ENCODE measurements at regions not wholly inside any gene's neighbourhood (a gene's known extent, or its start where the extent isn't known, plus 50 kb on each side); places are given as distances from the start of the nearest gene placed in this dataset.

- H3K27me3 ChIP-seq (ENCODE audit: insufficient read depth, low read length) = no peaks in the 10 kb centered on the region
- H3K36me3 ChIP-seq (ENCODE audit: insufficient read depth, low read depth, low read length) = no peaks in the 10 kb centered on the region
- no peak overlapping the region for H3K27ac ChIP-seq (ENCODE audit: low read length)
- no peak overlapping the region for H3K9ac ChIP-seq (ENCODE audit: low read depth, low read length)
- no peaks in the 10 kb centered on the region for H3K9me3 ChIP-seq (ENCODE audit: insufficient read depth, low read depth, low read length)
- peaks cover 40% of the 10 kb centered on the region; the same call in 1 of the 2 replicates for H3K4me1 ChIP-seq (ENCODE audit: insufficient read depth, low read length)
- no peak overlapping the region; the same call in 1 of the 2 replicates for H3K4me3 ChIP-seq (ENCODE audit: low read length)
Observed at GRCh38 chr12:78530100-78530765, 334.3 kb upstream of the SYT1 start.

- no peaks in the 10 kb centered on the region for H3K36me3 ChIP-seq (ENCODE audit: insufficient read depth, low read depth, low read length)
Observed at GRCh38 chr12:78531831-78532458, 332.6 kb upstream of the SYT1 start.

GRCh38 chr12:78534311-78534710 is 330.3 kb upstream of the SYT1 start:
- no peaks in the 10 kb centered on the region for H3K9me3 ChIP-seq (ENCODE audit: insufficient read depth, low read depth, low read length)
- H3K36me3 ChIP-seq (ENCODE audit: insufficient read depth, low read depth, low read length) = no peaks in the 10 kb centered on the region
- peaks cover 40% of the 10 kb centered on the region; the same call in 1 of the 2 replicates for H3K4me1 ChIP-seq (ENCODE audit: insufficient read depth, low read length)
- H3K27ac ChIP-seq (ENCODE audit: low read length) = no peak overlapping the region
- no peaks in the 10 kb centered on the region for H3K27me3 ChIP-seq (ENCODE audit: insufficient read depth, low read length)
- no peak overlapping the region for H3K4me3 ChIP-seq (ENCODE audit: low read length)
- no peak overlapping the region for H3K9ac ChIP-seq (ENCODE audit: low read depth, low read length)

More at GRCh38 chr12:78531831-78532458, 332.6 kb upstream of the SYT1 start:
- H3K9me3 ChIP-seq (ENCODE audit: insufficient read depth, low read depth, low read length) = no peaks in the 10 kb centered on the region
- no peak overlapping the region for H3K4me3 ChIP-seq (ENCODE audit: low read length)
- no peak overlapping the region for H3K9ac ChIP-seq (ENCODE audit: low read depth, low read length)
- H3K27ac ChIP-seq (ENCODE audit: low read length) = no peak overlapping the region
- no peaks in the 10 kb centered on the region for H3K27me3 ChIP-seq (ENCODE audit: insufficient read depth, low read length)
- H3K4me1 ChIP-seq (ENCODE audit: insufficient read depth, low read length) = peaks cover 40% of the 10 kb centered on the region; the same call in 1 of the 2 replicates

GRCh38 chr12:78540606-78541336 is 323.8 kb upstream of the SYT1 start:
- no peaks in the 10 kb centered on the region for H3K9me3 ChIP-seq (ENCODE audit: insufficient read depth, low read depth, low read length)
- H3K36me3 ChIP-seq (ENCODE audit: insufficient read depth, low read depth, low read length) = no peaks in the 10 kb centered on the region
- H3K4me3 ChIP-seq (ENCODE audit: low read length) = no peak overlapping the region
- H3K9ac ChIP-seq (ENCODE audit: low read depth, low read length) = no peak overlapping the region
- H3K27me3 ChIP-seq (ENCODE audit: insufficient read depth, low read length) = no peaks in the 10 kb centered on the region
- H3K27ac ChIP-seq (ENCODE audit: low read length) = no peak overlapping the region
- no peaks in the 10 kb centered on the region for H3K4me1 ChIP-seq (ENCODE audit: insufficient read depth, low read length)

GRCh38 chr12:78550831-78551230 is 313.7 kb upstream of the SYT1 start:
- no peaks in the 10 kb centered on the region for H3K27me3 ChIP-seq (ENCODE audit: insufficient read depth, low read length)
- no peaks in the 10 kb centered on the region for H3K9me3 ChIP-seq (ENCODE audit: insufficient read depth, low read depth, low read length)
- H3K36me3 ChIP-seq (ENCODE audit: insufficient read depth, low read depth, low read length) = no peaks in the 10 kb centered on the region
- H3K4me3 ChIP-seq (ENCODE audit: low read length) = no peak overlapping the region
- H3K4me1 ChIP-seq (ENCODE audit: insufficient read depth, low read length) = no peaks in the 10 kb centered on the region
- no peak overlapping the region for H3K27ac ChIP-seq (ENCODE audit: low read length)
- H3K9ac ChIP-seq (ENCODE audit: low read depth, low read length) = no peak overlapping the region

- Histone ChIP-seq H3K9me3 (ENCODE audit: insufficient read depth, low read depth, low read length) (no peaks in the 10 kb centered on the region), H3K4me3 (ENCODE audit: low read length) (no peak overlapping the region), H3K9ac (ENCODE audit: low read depth, low read length) (no peak overlapping the region), H3K4me1 (ENCODE audit: insufficient read depth, low read length) (no peaks in the 10 kb centered on the region), H3K36me3 (ENCODE audit: insufficient read depth, low read depth, low read length) (no peaks in the 10 kb centered on the region), H3K27me3 (ENCODE audit: insufficient read depth, low read length) (no peaks in the 10 kb centered on the region), H3K27ac (ENCODE audit: low read length) (no peak overlapping the region)
Observed at GRCh38 chr12:78555802-78556201, 308.8 kb upstream of the SYT1 start.

- H3K9ac ChIP-seq (ENCODE audit: low read depth, low read length) = no peak overlapping the region
- H3K4me3 ChIP-seq (ENCODE audit: low read length) = no peak overlapping the region
- no peaks in the 10 kb centered on the region for H3K9me3 ChIP-seq (ENCODE audit: insufficient read depth, low read depth, low read length)
- no peak overlapping the region for H3K27ac ChIP-seq (ENCODE audit: low read length)
- H3K27me3 ChIP-seq (ENCODE audit: insufficient read depth, low read length) = no peaks in the 10 kb centered on the region
- H3K4me1 ChIP-seq (ENCODE audit: insufficient read depth, low read length) = no peaks in the 10 kb centered on the region
- H3K36me3 ChIP-seq (ENCODE audit: insufficient read depth, low read depth, low read length) = no peaks in the 10 kb centered on the region
Observed at GRCh38 chr12:78556651-78557050, 307.9 kb upstream of the SYT1 start.

- no peak overlapping the region for H3K4me3 ChIP-seq (ENCODE audit: low read length)
- H3K9ac ChIP-seq (ENCODE audit: low read depth, low read length) = no peak overlapping the region
- H3K27me3 ChIP-seq (ENCODE audit: insufficient read depth, low read length) = no peaks in the 10 kb centered on the region
- H3K27ac ChIP-seq (ENCODE audit: low read length) = no peak overlapping the region
- H3K36me3 ChIP-seq (ENCODE audit: insufficient read depth, low read depth, low read length) = no peaks in the 10 kb centered on the region
- H3K9me3 ChIP-seq (ENCODE audit: insufficient read depth, low read depth, low read length) = no peaks in the 10 kb centered on the region
- peaks cover 9% of the 10 kb centered on the region; the same call in 1 of the 2 replicates for H3K4me1 ChIP-seq (ENCODE audit: insufficient read depth, low read length)
Observed at GRCh38 chr12:78559416-78559815, 305.2 kb upstream of the SYT1 start.

- Histone ChIP-seq H3K4me1 (ENCODE audit: insufficient read depth, low read length) (peaks cover 9% of the 10 kb centered on the region; the same call in 1 of the 2 replicates), H3K36me3 (ENCODE audit: insufficient read depth, low read depth, low read length) (no peaks in the 10 kb centered on the region), H3K4me3 (ENCODE audit: low read length) (no peak overlapping the region), H3K9ac (ENCODE audit: low read depth, low read length) (no peak overlapping the region), H3K9me3 (ENCODE audit: insufficient read depth, low read depth, low read length) (no peaks in the 10 kb centered on the region), H3K27me3 (ENCODE audit: insufficient read depth, low read length) (no peaks in the 10 kb centered on the region), H3K27ac (ENCODE audit: low read length) (no peak overlapping the region)
Observed at GRCh38 chr12:78559886-78560285, 304.7 kb upstream of the SYT1 start.

- Histone ChIP-seq H3K27me3 (ENCODE audit: insufficient read depth, low read length) (no peaks in the 10 kb centered on the region), H3K9me3 (ENCODE audit: insufficient read depth, low read depth, low read length) (no peaks in the 10 kb centered on the region), H3K4me1 (ENCODE audit: insufficient read depth, low read length) (peaks cover 9% of the 10 kb centered on the region; the same call in 1 of the 2 replicates), H3K36me3 (ENCODE audit: insufficient read depth, low read depth, low read length) (no peaks in the 10 kb centered on the region), H3K9ac (ENCODE audit: low read depth, low read length) (no peak overlapping the region), H3K4me3 (ENCODE audit: low read length) (no peak overlapping the region), H3K27ac (ENCODE audit: low read length) (no peak overlapping the region)
Observed at GRCh38 chr12:78560633-78561032, 303.9 kb upstream of the SYT1 start.

- peaks cover 9% of the 10 kb centered on the region; the same call in 1 of the 2 replicates for H3K4me1 ChIP-seq (ENCODE audit: insufficient read depth, low read length)
- no peak overlapping the region for H3K4me3 ChIP-seq (ENCODE audit: low read length)
- H3K27ac ChIP-seq (ENCODE audit: low read length) = no peak overlapping the region
- no peaks in the 10 kb centered on the region for H3K9me3 ChIP-seq (ENCODE audit: insufficient read depth, low read depth, low read length)
- H3K9ac ChIP-seq (ENCODE audit: low read depth, low read length) = no peak overlapping the region
- H3K27me3 ChIP-seq (ENCODE audit: insufficient read depth, low read length) = no peaks in the 10 kb centered on the region
- no peaks in the 10 kb centered on the region for H3K36me3 ChIP-seq (ENCODE audit: insufficient read depth, low read depth, low read length)
Observed at GRCh38 chr12:78562368-78563205, 302.0 kb upstream of the SYT1 start.
